AG04450 (cell line): ENCODE measurements at regions not wholly inside any gene's neighbourhood (a gene's known extent, or its start where the extent isn't known, plus 50 kb on each side); places are given as distances from the start of the nearest gene placed in this dataset.
"Not testable (repeated sequence)": the region's sequence is repeated elsewhere in the genome, so short reads cannot be mapped to it uniquely, and the experiment has no call there.

ENCODE experiments used
- CTCF ChIA-PET: fragments of 300-600, 350-600 bp; formaldehyde crosslinking; extraction: SDS; loops from one replicate; lab custom pipeline; 2022; ENCODE audit warnings: antibody characterized with exemption, inconsistent platforms; lab: Charles Lee
- POLR2A ChIA-PET: fragments of 350-600 bp; formaldehyde crosslinking; extraction: SDS; loops from one replicate; lab custom pipeline; 2021; ENCODE audit warnings: antibody characterized with exemption, inconsistent platforms; lab: Yijun Ruan, JAX
- DNase-seq: peaks from one replicate; pipeline ENCODE4 v3.0.0-alpha.2; 2011; ENCODE audit warnings: low read depth, low spot score
- H3K27ac ChIP-seq: one replicate; pipeline ENCODE4 v1.5.1; 2012; ENCODE audit warnings: low read depth, low read length, control low read depth
- H3K27me3 ChIP-seq: one replicate; pipeline ENCODE4 v1.6.0; 2012; ENCODE audit warnings: low read length; ENCODE audit not compliant: control insufficient read depth, insufficient read depth
- H3K4me3 ChIP-seq: 2 replicates; pipeline ENCODE4 v1.5.1; 2011; ENCODE audit warnings: mild to moderate bottlenecking, low read depth, low read length, control low read depth
- H3K9me3 ChIP-seq: 2 replicates; pipeline ENCODE4 v1.5.1; 2012; ENCODE audit warnings: low read length; ENCODE audit not compliant: control insufficient read depth, insufficient read depth
- TF ChIP-seq, protein P1 (sequence below): IDR thresholded peaks from 2 replicates; pipeline ENCODE4 v1.5.1; 2011; ENCODE audit warnings: low read depth, low read length, control low read depth, inconsistent platforms

DNA sequence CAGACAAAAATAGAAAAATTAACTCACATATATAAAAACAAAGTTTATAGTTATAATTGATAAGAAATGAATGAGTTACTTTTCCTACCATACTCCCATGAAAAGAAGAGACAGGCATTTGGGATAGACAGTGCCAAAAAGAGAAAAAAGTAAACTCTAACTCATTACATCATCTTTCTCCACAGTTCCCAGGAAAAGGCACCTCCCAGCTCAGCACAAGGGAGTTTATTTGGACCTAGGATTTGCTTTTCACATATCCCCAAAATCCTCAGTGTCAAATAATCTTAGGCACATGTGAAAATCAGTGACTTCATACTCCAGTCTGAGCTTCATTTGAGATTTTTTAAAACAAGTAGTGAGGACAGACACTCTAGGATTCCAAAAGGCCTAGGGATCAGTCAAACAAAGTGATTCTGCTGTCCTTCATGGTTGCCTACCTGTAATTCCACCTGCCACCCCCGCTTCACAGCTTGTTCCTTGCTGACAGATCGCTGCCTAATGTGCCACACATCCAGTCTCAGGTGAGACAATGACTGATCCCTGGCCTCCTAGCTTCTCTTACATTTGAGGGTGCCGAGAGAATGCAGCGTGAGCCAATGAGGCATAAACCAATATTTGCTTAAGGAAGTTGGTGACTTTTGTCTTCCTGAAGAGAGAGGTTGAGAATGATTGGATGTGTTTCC is 573.7 kb downstream of the TBL1XR1 start:
- Histone ChIP-seq H3K27me3 (no peaks in the 10 kb centered on the region), H3K4me3 (no peak overlapping the region), H3K9me3 (no peaks in the 10 kb centered on the region), H3K27ac (no peak overlapping the region)
- ChIA-PET CTCF (interaction anchor here (0.6 to 0.7 kb wide), 2 partner anchors 29 to 940 kb away, joined by 3 read pairs; no protein-coding TSS in a partner anchor), POLR2A (no interaction called here)
- TF ChIP-seq, protein P1, sequence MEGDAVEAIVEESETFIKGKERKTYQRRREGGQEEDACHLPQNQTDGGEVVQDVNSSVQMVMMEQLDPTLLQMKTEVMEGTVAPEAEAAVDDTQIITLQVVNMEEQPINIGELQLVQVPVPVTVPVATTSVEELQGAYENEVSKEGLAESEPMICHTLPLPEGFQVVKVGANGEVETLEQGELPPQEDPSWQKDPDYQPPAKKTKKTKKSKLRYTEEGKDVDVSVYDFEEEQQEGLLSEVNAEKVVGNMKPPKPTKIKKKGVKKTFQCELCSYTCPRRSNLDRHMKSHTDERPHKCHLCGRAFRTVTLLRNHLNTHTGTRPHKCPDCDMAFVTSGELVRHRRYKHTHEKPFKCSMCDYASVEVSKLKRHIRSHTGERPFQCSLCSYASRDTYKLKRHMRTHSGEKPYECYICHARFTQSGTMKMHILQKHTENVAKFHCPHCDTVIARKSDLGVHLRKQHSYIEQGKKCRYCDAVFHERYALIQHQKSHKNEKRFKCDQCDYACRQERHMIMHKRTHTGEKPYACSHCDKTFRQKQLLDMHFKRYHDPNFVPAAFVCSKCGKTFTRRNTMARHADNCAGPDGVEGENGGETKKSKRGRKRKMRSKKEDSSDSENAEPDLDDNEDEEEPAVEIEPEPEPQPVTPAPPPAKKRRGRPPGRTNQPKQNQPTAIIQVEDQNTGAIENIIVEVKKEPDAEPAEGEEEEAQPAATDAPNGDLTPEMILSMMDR = no peak
- DNase-seq = no peak

DNA sequence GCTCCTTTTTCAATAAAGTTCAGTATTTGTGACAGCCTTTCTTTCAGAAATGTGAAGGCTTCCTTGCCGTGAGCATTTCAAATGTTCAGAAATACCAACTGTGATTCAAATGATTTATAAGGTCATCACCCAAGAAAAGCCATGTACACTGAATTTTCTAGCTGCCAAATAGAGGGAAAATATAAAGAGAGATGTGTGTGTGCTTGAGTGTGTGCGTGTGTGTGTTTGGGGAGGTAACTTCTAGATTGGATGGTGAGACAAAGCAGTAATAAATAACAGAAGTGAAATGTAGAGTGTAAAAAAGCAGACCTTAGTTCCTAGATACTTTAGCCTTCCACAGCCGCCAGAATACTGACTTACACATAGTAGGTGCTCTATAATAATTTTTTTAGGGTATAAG is 577.4 kb downstream of the TBL1XR1 start:
- TF ChIP-seq, protein P1 = no peak
- H3K27ac ChIP-seq = no peak overlapping the region
- ChIA-PET POLR2A (no interaction called here), CTCF (no interaction called here)
- no peak overlapping the region for H3K4me3 ChIP-seq
- no peak for DNase-seq
- no peaks in the 10 kb centered on the region for H3K27me3 ChIP-seq
- no peaks in the 10 kb centered on the region for H3K9me3 ChIP-seq

DNA sequence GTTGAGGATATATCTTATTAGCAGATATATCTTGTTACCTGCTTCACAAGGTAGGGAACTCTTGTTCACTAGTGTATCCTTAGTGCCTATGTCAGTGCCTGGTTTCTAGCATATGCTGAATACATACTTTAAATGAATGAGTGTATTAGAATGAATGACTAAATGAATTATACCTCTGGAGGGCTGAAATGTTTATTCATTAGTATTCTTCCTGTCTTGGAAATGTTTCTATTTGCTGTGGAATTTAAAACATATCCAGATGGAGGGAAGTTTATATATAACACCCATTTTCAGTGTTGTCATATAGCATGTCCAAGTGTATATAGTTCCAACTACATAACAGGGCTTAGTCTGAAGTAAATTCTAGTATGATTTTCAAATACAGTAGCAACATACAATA is 581.5 kb downstream of the TBL1XR1 start:
- TF ChIP-seq, protein P1 = no peak
- no peaks in the 10 kb centered on the region for H3K9me3 ChIP-seq
- H3K27me3 ChIP-seq = no peaks in the 10 kb centered on the region
- no peak overlapping the region for H3K27ac ChIP-seq
- no peak for DNase-seq
- CTCF ChIA-PET = interaction anchor here (0.7 kb wide), 1 partner anchor 17 kb away, joined by 4 read pairs; no protein-coding TSS in a partner anchor
- H3K4me3 ChIP-seq = no peak overlapping the region
- POLR2A ChIA-PET = no interaction called here

DNA sequence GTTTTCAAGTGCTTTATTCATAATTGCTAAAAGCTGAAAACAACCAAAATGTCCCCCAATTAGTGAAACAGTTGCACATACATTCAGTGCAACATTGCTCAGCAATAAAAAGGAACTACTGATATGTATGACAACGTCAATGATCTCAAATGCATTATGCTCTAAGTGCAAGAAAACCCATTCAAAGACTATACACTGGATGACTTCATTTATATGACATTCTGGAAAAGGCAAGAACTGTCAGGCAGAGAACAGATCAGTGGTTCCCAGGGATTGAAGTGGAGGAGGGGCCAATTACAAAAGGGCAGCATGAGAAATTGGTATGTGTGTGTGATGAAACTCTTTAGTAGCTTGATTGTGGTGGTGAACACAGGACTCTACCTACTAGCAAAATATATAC is 585.6 kb downstream of the TBL1XR1 start:
- ChIA-PET CTCF (no interaction called here), POLR2A (no interaction called here)
- H3K27me3 ChIP-seq = no peaks in the 10 kb centered on the region
- DNase-seq = no peak
- TF ChIP-seq, protein P1 = no peak
- no peaks in the 10 kb centered on the region for H3K9me3 ChIP-seq
- H3K27ac ChIP-seq = no peak overlapping the region
- H3K4me3 ChIP-seq = no peak overlapping the region

DNA sequence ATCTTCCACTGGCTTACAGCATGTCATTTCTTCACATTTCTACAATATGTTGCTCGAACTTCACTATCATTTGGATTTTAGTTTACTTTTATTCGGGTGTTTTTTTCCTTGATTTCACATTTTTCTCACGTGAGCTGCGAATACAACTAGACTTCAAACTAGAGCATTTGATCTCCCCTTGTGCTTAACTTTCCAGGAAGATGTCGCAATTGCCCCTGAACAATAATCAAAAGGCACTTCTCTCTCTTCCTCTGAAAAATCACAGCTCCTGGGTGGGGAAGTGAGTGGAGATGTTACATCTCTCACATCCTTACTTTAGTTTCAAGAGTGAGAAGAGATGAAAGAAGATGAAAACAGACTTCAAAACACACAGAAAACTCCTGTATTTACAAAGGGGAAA is 587.9 kb downstream of the TBL1XR1 start:
- POLR2A ChIA-PET = no interaction called here
- TF ChIP-seq, protein P1 = no peak
- Histone ChIP-seq H3K27ac (no peak overlapping the region), H3K9me3 (no peaks in the 10 kb centered on the region), H3K27me3 (no peaks in the 10 kb centered on the region), H3K4me3 (no peak overlapping the region)
- CTCF ChIA-PET = no interaction called here
- DNase-seq = no peak

DNA sequence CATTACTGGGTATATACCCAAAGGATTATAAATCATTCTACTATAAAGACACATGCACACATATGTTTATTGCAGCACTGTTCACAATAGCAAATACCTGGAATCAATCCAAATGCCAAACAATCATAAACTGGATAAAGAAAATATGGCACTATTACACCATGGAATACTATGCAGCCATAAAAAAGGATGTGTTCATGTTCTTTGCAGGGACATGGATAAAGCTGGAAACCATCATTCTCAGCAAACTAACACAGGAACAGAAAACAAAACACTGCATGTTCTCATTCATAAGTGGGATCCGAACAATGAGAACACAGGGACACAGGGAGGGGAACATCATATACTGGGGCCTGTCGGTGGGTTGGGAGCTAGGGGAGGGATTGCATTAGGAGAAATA is 591.7 kb downstream of the TBL1XR1 start:
- CTCF ChIA-PET, DNase-seq, H3K27ac ChIP-seq, H3K9me3 ChIP-seq, H3K4me3 ChIP-seq, H3K27me3 ChIP-seq, POLR2A ChIA-PET: not testable (repeated sequence)
